Activated T-helper 1 cell treated with anti-CD3 and anti-CD28 coated beads, Interleukin-12 subunit alpha, Interleukin-12 subunit beta, Interleukin-2, Interleukin-4 antibody, amounts not matched to agents 30 ng/mL and 10 ng/mL and 1 ng/mL, durations not matched to agents 14 hours and 24 hours and 36 hours (primary cell): ENCODE measurements at regions not wholly inside any gene's neighbourhood (a gene's known extent, or its start where the extent isn't known, plus 50 kb on each side); places are given as distances from the start of the nearest gene placed in this dataset.
"Not testable (repeated sequence)": the region's sequence is repeated elsewhere in the genome, so short reads cannot be mapped to it uniquely, and the experiment has no call there.

ENCODE experiments used
- DNase-seq: peaks from one replicate; pipeline ENCODE4 v3.0.0; 2021; ENCODE audit warnings: low spot score
- H3K27ac Mint-ChIP-seq: one replicate; pipeline ENCODE4 v1.8.0; 2021; ENCODE audit warnings: mild to moderate bottlenecking, mixed read lengths
- H3K27me3 Mint-ChIP-seq: one replicate; pipeline ENCODE4 v1.8.0; 2022; ENCODE audit warnings: mild to moderate bottlenecking, moderate library complexity, mixed read lengths; ENCODE audit not compliant: insufficient read depth
- H3K36me3 Mint-ChIP-seq: one replicate; pipeline ENCODE4 v1.8.0; 2021; ENCODE audit warnings: low read depth, mixed read lengths
- H3K4me1 Mint-ChIP-seq: one replicate; pipeline ENCODE4 v1.8.0; 2021; ENCODE audit warnings: low read depth, mixed read lengths
- H3K4me3 Mint-ChIP-seq: one replicate; pipeline ENCODE4 v1.8.0; 2021; ENCODE audit warnings: mild to moderate bottlenecking, moderate library complexity, mixed read lengths
- H3K9me3 Mint-ChIP-seq: one replicate; pipeline ENCODE4 v1.8.0; 2021; ENCODE audit warnings: mixed read lengths
- intact Hi-C: fragments of 100-400 bp; cut with micrococcal nuclease; formaldehyde crosslinking; loops from one replicate; pipeline ENCODE4 v1.15.1; 2024

DNA sequence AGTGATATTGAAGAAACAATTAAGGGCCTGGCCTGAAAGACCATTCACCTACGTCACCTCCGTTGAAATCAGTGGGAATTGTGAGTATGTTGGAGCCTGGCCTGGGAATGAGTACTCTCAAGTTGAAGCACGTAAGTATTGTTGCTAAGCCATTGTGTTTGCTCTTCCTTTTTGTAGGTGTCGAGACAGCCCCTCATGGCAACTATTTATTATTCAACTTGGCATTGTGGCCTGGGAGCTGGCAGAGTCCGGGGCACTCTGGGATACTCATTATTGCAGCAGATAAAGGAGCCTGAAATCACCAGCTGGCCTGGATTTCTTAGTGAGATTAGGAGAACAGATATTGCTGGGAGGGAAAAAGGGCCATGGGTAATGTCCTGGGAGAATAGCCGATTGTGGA is 147.4 kb downstream of the C12orf75 start:
- H3K27ac Mint-ChIP-seq = no peak overlapping the region
- no peak overlapping the region for H3K4me3 Mint-ChIP-seq
- DNase-seq = no peak
- no peaks in the 10 kb centered on the region for H3K27me3 Mint-ChIP-seq
- no peaks in the 10 kb centered on the region for H3K36me3 Mint-ChIP-seq
- no peaks in the 10 kb centered on the region for H3K9me3 Mint-ChIP-seq
- H3K4me1 Mint-ChIP-seq = no peaks in the 10 kb centered on the region
- intact Hi-C loops = no loop called here

- H3K4me1 Mint-ChIP-seq, H3K27ac Mint-ChIP-seq, H3K36me3 Mint-ChIP-seq, DNase-seq, intact Hi-C loops, H3K9me3 Mint-ChIP-seq, H3K27me3 Mint-ChIP-seq, H3K4me3 Mint-ChIP-seq: not testable (repeated sequence)
These were observed 148.3 kb downstream of the C12orf75 start for GRCh38 chr12:105478788-105479187.

DNA sequence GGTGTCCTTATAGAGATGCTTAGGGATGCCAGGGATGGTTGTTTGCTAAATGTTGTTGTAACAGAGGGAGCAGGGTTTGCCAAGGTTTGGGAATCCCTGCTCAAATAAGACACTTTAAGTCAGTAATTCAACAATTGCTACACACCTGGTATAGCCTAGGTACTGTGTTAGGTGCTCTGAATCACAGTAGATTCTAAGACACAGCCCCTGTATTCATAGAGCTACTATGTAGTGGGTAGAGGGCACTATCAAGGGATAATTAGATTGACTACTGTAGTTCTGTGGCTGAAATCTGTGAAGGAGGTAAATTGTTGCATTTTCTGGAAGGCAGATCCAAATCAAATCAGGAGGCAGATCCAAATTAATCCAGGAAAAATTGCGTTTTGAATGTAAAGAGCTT is 149.2 kb downstream of the C12orf75 start:
- Mint-ChIP-seq H3K27me3 (no peaks in the 10 kb centered on the region), H3K9me3 (no peaks in the 10 kb centered on the region), H3K36me3 (no peaks in the 10 kb centered on the region), H3K4me1 (no peaks in the 10 kb centered on the region), H3K27ac (no peak overlapping the region), H3K4me3 (no peak overlapping the region)
- DNase-seq = no peak
- intact Hi-C loops = no loop called here

GRCh38 chr12:105480162-105480561 is 149.7 kb downstream of the C12orf75 start:
- no peaks in the 10 kb centered on the region for H3K27me3 Mint-ChIP-seq
- no peak overlapping the region for H3K27ac Mint-ChIP-seq
- DNase-seq = no peak
- intact Hi-C loops = no loop called here
- H3K4me1 Mint-ChIP-seq = no peaks in the 10 kb centered on the region
- no peak overlapping the region for H3K4me3 Mint-ChIP-seq
- H3K36me3 Mint-ChIP-seq = no peaks in the 10 kb centered on the region
- no peaks in the 10 kb centered on the region for H3K9me3 Mint-ChIP-seq

- no peak for DNase-seq
- H3K9me3 Mint-ChIP-seq = no peaks in the 10 kb centered on the region
- no peaks in the 10 kb centered on the region for H3K4me1 Mint-ChIP-seq
- H3K4me3 Mint-ChIP-seq = no peak overlapping the region
- intact Hi-C loops = no loop called here
- H3K27me3 Mint-ChIP-seq = no peaks in the 10 kb centered on the region
- H3K36me3 Mint-ChIP-seq = no peaks in the 10 kb centered on the region
- H3K27ac Mint-ChIP-seq = no peak overlapping the region
These were observed 151.2 kb downstream of the C12orf75 start for GRCh38 chr12:105481392-105482300.

DNA sequence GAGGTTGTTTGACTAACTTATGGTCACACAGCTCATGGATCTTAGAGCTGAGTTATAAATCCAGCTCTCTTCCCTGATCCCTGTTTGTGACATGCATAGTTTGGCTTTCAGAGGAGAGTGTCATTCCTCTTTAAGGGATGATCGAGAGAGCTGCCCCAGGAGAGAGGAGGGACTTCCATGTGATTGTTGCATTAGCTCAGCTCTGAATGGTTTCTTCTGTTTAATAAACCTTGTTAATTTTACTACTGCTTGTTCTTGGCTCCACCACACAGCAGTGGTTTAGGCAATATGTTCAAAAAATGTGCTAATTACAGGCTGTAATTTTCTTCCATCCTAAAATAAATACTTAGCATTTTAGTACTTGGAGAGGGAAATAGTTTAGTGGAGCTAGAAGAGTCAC is 152.5 kb downstream of the C12orf75 start:
- Mint-ChIP-seq H3K27me3 (no peaks in the 10 kb centered on the region), H3K4me3 (no peak overlapping the region), H3K36me3 (no peaks in the 10 kb centered on the region), H3K4me1 (no peaks in the 10 kb centered on the region), H3K9me3 (no peaks in the 10 kb centered on the region), H3K27ac (no peak overlapping the region)
- DNase-seq = no peak
- intact Hi-C loops = no loop called here

- no peaks in the 10 kb centered on the region for H3K9me3 Mint-ChIP-seq
- no peaks in the 10 kb centered on the region for H3K36me3 Mint-ChIP-seq
- H3K4me1 Mint-ChIP-seq = no peaks in the 10 kb centered on the region
- no peaks in the 10 kb centered on the region for H3K27me3 Mint-ChIP-seq
- H3K4me3 Mint-ChIP-seq = no peak overlapping the region
- intact Hi-C loops = no loop called here
- no peak overlapping the region for H3K27ac Mint-ChIP-seq
- no peak for DNase-seq
These were observed 153.2 kb downstream of the C12orf75 start for GRCh38 chr12:105483691-105484090.

DNA sequence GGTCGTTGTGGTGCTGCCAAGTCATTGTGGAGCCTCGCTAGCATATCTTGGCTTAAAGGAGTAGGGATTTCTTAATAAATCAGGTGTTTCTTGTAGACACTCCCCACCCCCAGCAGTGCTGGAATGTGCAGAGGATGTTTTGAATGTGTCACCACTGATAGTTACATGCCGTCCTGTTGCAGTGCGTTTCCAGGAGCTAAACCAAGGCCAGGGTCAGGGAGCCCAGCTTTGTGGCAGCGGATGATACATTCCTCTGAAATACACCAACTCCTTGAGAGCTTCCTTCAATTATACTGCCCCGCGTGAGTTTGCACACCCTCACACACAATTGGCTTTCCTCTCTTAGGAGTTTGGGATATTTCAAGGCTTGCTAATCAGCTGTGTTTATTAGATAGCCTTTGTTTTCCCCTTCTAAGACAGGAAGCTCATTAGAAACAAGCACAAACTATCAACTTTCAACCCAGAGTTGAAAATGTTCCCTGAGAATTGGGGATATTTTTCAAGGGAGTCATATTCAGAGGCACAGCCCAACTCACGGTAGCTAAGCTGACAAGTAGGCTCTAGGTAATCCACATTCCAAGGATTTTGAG is 154.9 kb downstream of the C12orf75 start:
- Mint-ChIP-seq H3K27ac (no peak overlapping the region), H3K36me3 (no peaks in the 10 kb centered on the region), H3K27me3 (peaks cover 1% of the 10 kb centered on the region), H3K4me1 (no peaks in the 10 kb centered on the region), H3K4me3 (no peak overlapping the region), H3K9me3 (no peaks in the 10 kb centered on the region)
- intact Hi-C loops = no loop called here
- no peak for DNase-seq

DNA sequence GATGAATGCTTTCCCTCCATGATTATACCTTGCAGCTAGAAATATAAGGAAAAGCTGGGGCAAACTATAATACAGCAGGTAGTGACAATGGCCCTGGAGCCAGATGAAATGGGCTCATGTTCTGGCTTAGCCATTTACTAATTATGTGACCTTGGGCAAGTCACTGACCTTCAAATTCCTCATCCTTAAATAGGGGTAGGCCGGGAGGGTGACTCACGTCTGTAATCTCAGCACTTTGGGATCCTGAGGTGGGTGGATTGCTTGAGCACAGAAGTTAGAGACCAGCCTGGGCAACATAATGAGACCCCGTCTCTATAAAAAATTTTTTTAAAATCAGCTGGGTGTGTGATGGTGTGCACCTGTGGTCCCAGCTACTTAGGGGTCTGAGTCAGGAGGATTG is 155.4 kb downstream of the C12orf75 start:
- DNase-seq = no peak
- Mint-ChIP-seq H3K27me3 (peaks cover 1% of the 10 kb centered on the region), H3K9me3 (no peaks in the 10 kb centered on the region), H3K27ac (no peak overlapping the region), H3K4me3 (no peak overlapping the region), H3K36me3 (no peaks in the 10 kb centered on the region), H3K4me1 (no peaks in the 10 kb centered on the region)
- intact Hi-C loops = no loop called here

DNA sequence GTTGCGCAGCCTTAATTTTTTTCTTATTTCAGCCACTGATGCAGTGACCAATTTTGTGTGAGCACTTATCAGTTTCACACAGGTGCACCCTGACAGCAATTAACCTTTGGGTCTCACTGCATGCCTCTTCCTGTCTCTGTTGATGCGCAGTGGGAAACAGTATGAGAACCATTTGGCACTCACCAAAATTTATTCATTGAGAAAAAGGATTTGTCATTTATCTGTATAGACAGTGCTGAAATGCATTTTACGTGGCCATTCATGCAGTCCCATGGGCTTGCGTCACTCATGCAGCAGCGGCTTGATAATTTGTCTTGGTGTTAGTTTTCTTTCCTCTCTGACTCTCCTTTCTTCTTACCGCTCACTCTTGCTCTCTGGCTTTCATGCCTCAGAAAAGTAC is 157.5 kb downstream of the C12orf75 start:
- intact Hi-C loops = no loop called here
- peaks cover 1% of the 10 kb centered on the region for H3K27me3 Mint-ChIP-seq
- H3K4me1 Mint-ChIP-seq = no peaks in the 10 kb centered on the region
- H3K36me3 Mint-ChIP-seq = no peaks in the 10 kb centered on the region
- H3K4me3 Mint-ChIP-seq = no peak overlapping the region
- no peaks in the 10 kb centered on the region for H3K9me3 Mint-ChIP-seq
- H3K27ac Mint-ChIP-seq = no peak overlapping the region
- DNase-seq = no peak

- Mint-ChIP-seq H3K4me1 (no peaks in the 10 kb centered on the region), H3K27ac (no peak overlapping the region), H3K4me3 (no peak overlapping the region), H3K36me3 (no peaks in the 10 kb centered on the region), H3K27me3 (peaks cover 1% of the 10 kb centered on the region), H3K9me3 (peaks cover 6% of the 10 kb centered on the region)
- no peak for DNase-seq
- intact Hi-C loops = no loop called here
These were observed 162.4 kb downstream of the C12orf75 start for GRCh38 chr12:105492591-105493545.

- no peak for DNase-seq
- Mint-ChIP-seq H3K27me3 (peaks cover 4% of the 10 kb centered on the region), H3K4me3 (no peak overlapping the region), H3K36me3 (no peaks in the 10 kb centered on the region), H3K4me1 (no peaks in the 10 kb centered on the region), H3K9me3 (peaks cover 6% of the 10 kb centered on the region), H3K27ac (no peak overlapping the region)
- intact Hi-C loops = no loop called here
These were observed 168.7 kb downstream of the C12orf75 start for GRCh38 chr12:105499205-105499604.

DNA sequence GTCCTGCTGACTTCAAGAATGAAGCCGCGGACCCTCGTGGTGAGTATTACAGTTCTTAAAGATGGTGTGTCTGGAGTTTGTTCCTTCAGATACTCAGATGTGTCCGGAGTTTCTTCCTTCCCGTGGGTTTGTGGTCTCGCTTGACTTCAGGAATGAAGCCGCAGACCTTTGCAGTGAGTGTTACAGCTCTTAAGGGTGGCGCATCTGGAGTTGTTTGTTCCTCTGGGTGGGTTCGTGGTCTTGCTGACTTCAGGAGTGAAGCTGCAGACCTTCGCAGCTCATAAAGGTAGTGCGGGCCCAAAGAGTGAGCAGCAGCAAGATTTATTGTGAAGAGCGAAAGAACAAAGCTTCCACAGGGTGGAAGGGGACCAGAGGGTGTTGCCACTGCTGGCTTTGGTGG is 170.2 kb downstream of the C12orf75 start:
- H3K27ac Mint-ChIP-seq, H3K4me3 Mint-ChIP-seq, intact Hi-C loops, H3K9me3 Mint-ChIP-seq, H3K36me3 Mint-ChIP-seq, H3K4me1 Mint-ChIP-seq, DNase-seq, H3K27me3 Mint-ChIP-seq: not testable (repeated sequence)
